ENCODE measurements at regions not wholly inside any gene's neighbourhood (a gene's known extent, or its start where the extent isn't known, plus 50 kb on each side); places are given as distances from the start of the nearest gene placed in this dataset. TPM values are rescaled to one million over a fixed set of nuclear protein-coding genes. Genes with fewer than 3 reads are reported as not detected.

Small RNA genes lying in the stretch of these regions (microRNA-seq; reads per million reads assigned to microRNA genes)
- gene MIR587 (ENCODE audit: borderline microRNAs expressed, borderline replicate concordance): not detected
